AG04449 (cell line): ENCODE measurements at regions not wholly inside any gene's neighbourhood (a gene's known extent, or its start where the extent isn't known, plus 50 kb on each side); places are given as distances from the start of the nearest gene placed in this dataset.

ENCODE experiments used
- CTCF ChIA-PET: fragments of 350-600 bp; formaldehyde crosslinking; extraction: SDS; loops from one replicate; lab custom pipeline; 2021; ENCODE audit warnings: antibody characterized with exemption; lab: Yijun Ruan, JAX
- POLR2A ChIA-PET: fragments of 400-600, 350-600 bp; formaldehyde crosslinking; extraction: SDS; loops from one replicate; lab custom pipeline; 2020; ENCODE audit warnings: antibody characterized with exemption, inconsistent platforms; lab: Yijun Ruan, JAX
- DNase-seq: peaks from one replicate; pipeline ENCODE4 v3.0.0-alpha.2; 2010; ENCODE audit warnings: low read depth, low spot score
- H3K4me3 ChIP-seq: 2 replicates; pipeline ENCODE4 v1.5.1; 2011; ENCODE audit warnings: low read depth, mild to moderate bottlenecking, control low read depth, low read length
- CTCF ChIP-seq: IDR thresholded peaks from one replicate; pipeline ENCODE4 v1.5.1; 2011; ENCODE audit warnings: mild to moderate bottlenecking, moderate library complexity, low read length, control low read depth, inconsistent platforms; ENCODE audit not compliant: insufficient read depth; ENCODE audit errors: missing control alignments

GRCh38 chr11:24351179-24351578, 145.7 kb upstream of the LUZP2 start:
- ChIA-PET POLR2A (no interaction called here), CTCF (no interaction called here)
- no peak overlapping the region for H3K4me3 ChIP-seq
- DNase-seq: no peak
- no peak for TF ChIP-seq CTCF

- no peak for DNase-seq
- H3K4me3 ChIP-seq: no peak overlapping the region
- ChIA-PET POLR2A (no interaction called here), CTCF (no interaction called here)
- no peak for TF ChIP-seq CTCF
Observed at GRCh38 chr11:24356501-24356900, 140.4 kb upstream of the LUZP2 start.

DNA sequence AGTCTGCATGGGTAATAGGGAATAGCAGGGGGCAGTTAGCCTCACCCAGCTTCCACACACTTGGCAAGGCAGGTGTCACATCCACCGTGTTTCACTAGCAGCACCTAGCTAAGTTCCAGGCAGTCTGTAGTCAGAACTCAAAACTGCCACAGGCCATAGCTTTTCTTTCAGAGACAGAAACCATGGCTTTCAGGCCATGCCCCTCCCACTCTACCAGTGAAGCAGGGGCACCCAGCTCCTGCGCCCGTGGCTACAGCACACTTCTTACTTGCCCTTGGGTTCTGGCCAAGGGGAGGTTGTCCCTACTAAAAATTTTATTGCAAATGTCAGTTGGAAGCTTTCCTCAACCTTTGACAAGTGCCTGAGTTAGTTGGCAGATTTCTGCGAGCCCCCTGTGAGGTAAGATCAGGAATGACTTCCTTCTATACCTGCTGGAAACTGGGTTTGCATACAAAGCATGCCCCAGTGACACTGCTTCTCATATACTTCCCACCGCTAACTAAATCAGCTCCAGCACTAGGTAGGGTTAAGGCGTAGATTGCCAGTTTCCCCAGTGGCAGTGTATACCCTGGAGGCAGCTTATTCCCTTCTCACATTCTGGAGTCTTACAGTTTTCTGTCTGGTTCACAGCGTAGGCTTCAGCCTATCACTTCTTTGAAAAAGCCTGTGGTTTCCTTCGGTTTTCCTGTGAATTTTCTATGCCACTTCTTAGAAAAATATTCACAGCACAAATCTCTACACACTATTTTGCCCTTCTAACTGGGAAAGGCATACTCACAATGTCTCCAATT, 139.0 kb upstream of the LUZP2 start:
- no peak for DNase-seq
- H3K4me3 ChIP-seq: no peak overlapping the region
- ChIA-PET CTCF (interaction anchor here (0.8 kb wide), 1 partner anchor 31 kb away, joined by 3 read pairs; no protein-coding TSS in a partner anchor), POLR2A (no interaction called here)
- TF ChIP-seq CTCF: no peak

DNA sequence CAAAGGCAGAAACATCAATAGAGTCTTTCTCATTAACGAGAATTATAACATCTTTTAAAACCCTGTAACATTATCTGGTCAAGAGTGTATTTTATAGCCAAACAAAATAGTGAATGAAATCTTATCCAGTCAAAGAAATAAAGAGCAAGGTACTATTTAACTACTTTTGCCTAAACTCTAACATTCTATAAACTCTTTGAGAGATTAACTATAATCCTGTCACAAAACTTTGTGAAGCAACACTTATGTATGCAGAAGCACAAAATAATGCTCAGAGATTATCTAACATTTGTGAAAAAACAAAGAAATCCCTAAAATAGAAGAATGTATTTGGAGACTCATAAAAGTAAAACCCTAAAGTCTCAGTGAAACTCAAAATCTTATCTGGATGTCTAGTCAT, 124.4 kb upstream of the LUZP2 start:
- no peak overlapping the region for H3K4me3 ChIP-seq
- no peak for TF ChIP-seq CTCF
- POLR2A ChIA-PET: no interaction called here
- CTCF ChIA-PET: interaction anchor here (1.3 kb wide), 1 partner anchor 14 kb away, joined by 4 read pairs; no protein-coding TSS in a partner anchor
- no peak for DNase-seq

- ChIA-PET CTCF (no interaction called here), POLR2A (no interaction called here)
- no peak for DNase-seq
- TF ChIP-seq CTCF: no peak
- no peak overlapping the region for H3K4me3 ChIP-seq
Observed at GRCh38 chr11:24373516-24373915, 123.3 kb upstream of the LUZP2 start.

DNA sequence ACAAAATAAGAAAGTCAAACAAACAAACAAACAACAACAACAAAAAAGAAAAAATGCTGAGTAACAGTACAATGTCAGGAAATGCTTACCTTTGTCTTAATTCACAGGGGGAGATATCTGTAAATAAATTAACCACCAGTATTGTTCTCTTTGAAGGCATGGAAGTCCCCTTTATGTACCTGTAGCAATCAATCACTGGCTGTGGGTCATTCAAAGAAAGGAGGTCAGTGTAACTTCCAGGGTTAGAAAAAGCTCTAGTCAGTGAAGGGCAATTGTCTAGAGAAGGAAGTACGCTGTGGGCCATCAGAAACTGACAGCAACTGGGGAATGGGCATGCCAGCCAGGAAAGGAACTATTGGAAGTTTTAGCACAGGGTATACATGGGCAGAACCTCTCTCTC, 121.5 kb upstream of the LUZP2 start:
- ChIA-PET POLR2A (no interaction called here), CTCF (interaction anchor here (0.9 to 1.6 kb wide), 3 partner anchors 10 to 1499 kb away, joined by 3 to 6 read pairs (median 5); no protein-coding TSS in a partner anchor)
- TF ChIP-seq CTCF: no peak
- no peak overlapping the region for H3K4me3 ChIP-seq
- no peak for DNase-seq
